Thoracic aorta (tissue), 2 donors: ENCODE measurements at regions not wholly inside any gene's neighbourhood (a gene's known extent, or its start where the extent isn't known, plus 50 kb on each side); places are given as distances from the start of the nearest gene placed in this dataset.

ENCODE experiments used
- ATAC-seq: fragments of 150-250 bp; one replicate; pipeline ENCODE4 v1.8.0; 2017; ENCODE audit warnings: low read depth; ENCODE audit not compliant: insufficient number of reproducible peaks, low FRiP score
- DNase-seq: peaks from one replicate; pipeline ENCODE4 v3.0.0-alpha.2; 2020; ENCODE audit warnings: low spot score
- H3K27ac ChIP-seq, 2 donors: fragments of 200-600 bp; sonication (generic); 1 replicate in 1 of 2; 2 replicates in 1 of 2; pipeline ENCODE4 v1.5.1; 2016; ENCODE audit warnings: mild to moderate bottlenecking in 2 of 2, moderate library complexity in 2 of 2
- H3K27me3 ChIP-seq: fragments of 200-600 bp; sonication (generic); replicated peaks from 2 replicates; pipeline ENCODE4 v1.6.0; 2016; ENCODE audit warnings: mild to moderate bottlenecking; ENCODE audit not compliant: insufficient read depth
- H3K36me3 ChIP-seq: fragments of 200-600 bp; sonication (generic); one replicate; pipeline ENCODE4 v1.5.1; 2016
- H3K4me1 ChIP-seq, 2 donors: fragments of 200-600 bp; sonication (generic); 1 replicate in 1 of 2; 2 replicates in 1 of 2; pipeline versions ENCODE4 v1.5.1 to v1.6.0; 2016; ENCODE audit warnings: low read depth in 2 of 2, mild to moderate bottlenecking in 1 of 2; ENCODE audit not compliant: control insufficient read depth in 1 of 2
- H3K4me3 ChIP-seq: fragments of 200-600 bp; sonication (generic); 2 replicates; pipeline ENCODE4 v1.5.1; 2016; ENCODE audit warnings: mild to moderate bottlenecking
- H3K9me3 ChIP-seq: fragments of 200-600 bp; sonication (generic); 2 replicates; pipeline ENCODE4 v1.5.1; 2016
- CTCF ChIP-seq: fragments of 200-600 bp; sonication (generic); IDR thresholded peaks from one replicate; pipeline ENCODE4 v1.5.1; 2019; ENCODE audit warnings: antibody characterized with exemption

GRCh38 chr9:126027566-126027965 is 280.4 kb downstream of the PBX3 start:
- no peaks in the 10 kb centered on the region for H3K4me1 ChIP-seq
- no peaks in the 10 kb centered on the region for H3K27me3 ChIP-seq
- TF ChIP-seq CTCF = no peak
- no peak overlapping the region for H3K27ac ChIP-seq
- no peaks in the 10 kb centered on the region for H3K9me3 ChIP-seq
- H3K36me3 ChIP-seq = no peaks in the 10 kb centered on the region
- no peak overlapping the region for H3K4me3 ChIP-seq
- no peak for DNase-seq
- ATAC-seq = no peak

- TF ChIP-seq CTCF = no peak
Observed at GRCh38 chr9:126028746-126029145, 281.6 kb downstream of the PBX3 start.

GRCh38 chr9:126030716-126031115 is 283.5 kb downstream of the PBX3 start:
- no peaks in the 10 kb centered on the region for H3K36me3 ChIP-seq
- no peaks in the 10 kb centered on the region for H3K4me1 ChIP-seq
- no peak overlapping the region for H3K27ac ChIP-seq
- ATAC-seq (no peak), DNase-seq (no peak)
- H3K27me3 ChIP-seq = no peaks in the 10 kb centered on the region
- TF ChIP-seq CTCF = no peak
- no peak overlapping the region for H3K4me3 ChIP-seq
- H3K9me3 ChIP-seq = no peaks in the 10 kb centered on the region

More at GRCh38 chr9:126028746-126029145, 281.6 kb downstream of the PBX3 start:
- ATAC-seq (no peak), DNase-seq (no peak)
- no peak overlapping the region for H3K4me3 ChIP-seq
- H3K9me3 ChIP-seq = no peaks in the 10 kb centered on the region
- H3K27ac ChIP-seq = no peak overlapping the region
- no peaks in the 10 kb centered on the region for H3K4me1 ChIP-seq
- H3K27me3 ChIP-seq = no peaks in the 10 kb centered on the region
- no peaks in the 10 kb centered on the region for H3K36me3 ChIP-seq

- H3K36me3 ChIP-seq = no peaks in the 10 kb centered on the region
- no peaks in the 10 kb centered on the region for H3K4me1 ChIP-seq
- TF ChIP-seq CTCF = no peak
- no peak overlapping the region for H3K27ac ChIP-seq
- DNase-seq (no peak), ATAC-seq (no peak)
- no peak overlapping the region for H3K4me3 ChIP-seq
- H3K9me3 ChIP-seq = no peaks in the 10 kb centered on the region
- no peaks in the 10 kb centered on the region for H3K27me3 ChIP-seq
Observed at GRCh38 chr9:126031116-126031515, 283.9 kb downstream of the PBX3 start.

- H3K27me3 ChIP-seq = no peaks in the 10 kb centered on the region
- no peaks in the 10 kb centered on the region for H3K4me1 ChIP-seq
- H3K9me3 ChIP-seq = no peaks in the 10 kb centered on the region
- H3K4me3 ChIP-seq = no peak overlapping the region
- ATAC-seq = no peak
- H3K36me3 ChIP-seq = no peaks in the 10 kb centered on the region
- no peak for DNase-seq
- no peak for TF ChIP-seq CTCF
- no peak overlapping the region for H3K27ac ChIP-seq
Observed at GRCh38 chr9:126032135-126032534, 285.0 kb downstream of the PBX3 start.
